H1 (cell line): ENCODE measurements at regions not wholly inside any gene's neighbourhood (a gene's known extent, or its start where the extent isn't known, plus 50 kb on each side); places are given as distances from the start of the nearest gene placed in this dataset.

Experiments
- CTCF ChIA-PET: fragments of 300-600 bp; sonication (Branson Sonifier 250); formaldehyde crosslinking; loops from one replicate; lab custom pipeline; 2021; ENCODE audit not compliant: partially characterized antibody; lab: Charles Lee
- POLR2A ChIA-PET: fragments of 300-600 bp; sonication (Branson Sonifier 250); formaldehyde crosslinking; loops from one replicate; lab custom pipeline; 2021; ENCODE audit warnings: inconsistent platforms; ENCODE audit not compliant: partially characterized antibody; lab: Charles Lee
- DNase-seq, 2 experiments: peaks; one replicate each; pipeline versions ENCODE4 v3.0.0 to v3.0.0-alpha.2; 2010 to 2022; ENCODE audit warnings: low spot score in 2 of 2, low read depth in 1 of 2, mixed read lengths in 1 of 2
- FAIRE-seq: peaks from 2 replicates; lab custom pipeline; 2011; peaks lifted over from hg19 to GRCh38; lab: Jason Lieb, UNC
- H2AFZ ChIP-seq: 2 replicates; pipeline ENCODE4 v1.8.1; 2012; ENCODE audit warnings: low read length, inconsistent platforms
- H2AK5ac ChIP-seq: 2 replicates; pipeline ENCODE4 v1.6.1; 2013; ENCODE audit warnings: low read depth, low read length
- H2BK120ac ChIP-seq: replicated peaks from 2 replicates; pipeline ENCODE3; 2013; ENCODE audit warnings: low read depth, low read length, inconsistent platforms
- H2BK12ac ChIP-seq: 2 replicates; pipeline ENCODE4 v1.6.1; 2013; ENCODE audit warnings: low read depth, low read length
- H2BK15ac ChIP-seq: 2 replicates; pipeline ENCODE4 v1.6.1; 2013; ENCODE audit warnings: low read length
- H2BK20ac ChIP-seq: 2 replicates; pipeline ENCODE4 v1.6.1; 2013; ENCODE audit warnings: low read length
- H2BK5ac ChIP-seq: 2 replicates; pipeline ENCODE4 v1.6.1; 2013; ENCODE audit warnings: low read depth, low read length
- H3K14ac ChIP-seq: 2 replicates; pipeline ENCODE4 v1.6.1; 2013; ENCODE audit warnings: inconsistent platforms; ENCODE audit not compliant: insufficient read length
- H3K18ac ChIP-seq: 2 replicates; pipeline ENCODE4 v1.6.1; 2013; ENCODE audit warnings: low read length; ENCODE audit errors: extremely low read depth
- H3K23ac ChIP-seq: 2 replicates; pipeline ENCODE4 v1.6.1; 2013; ENCODE audit warnings: inconsistent platforms; ENCODE audit not compliant: insufficient read length
- H3K23me2 ChIP-seq: 2 replicates; pipeline ENCODE4 v1.6.1; 2013; ENCODE audit warnings: low read depth, low read length
- H3K27ac ChIP-seq: 2 replicates; pipeline ENCODE4 v1.6.1; 2011; ENCODE audit warnings: low read depth, low read length, inconsistent platforms
- H3K27me3 ChIP-seq, 4 experiments: replicated peaks in 1 of 4; 1 replicate in 1 of 4; 2 replicates in 3 of 4; pipeline versions ENCODE4 v1.6.1 to v1.8.1; 2011 to 2013; ENCODE audit warnings: low read length in 3 of 4, mild to moderate bottlenecking in 3 of 4, inconsistent platforms in 2 of 4, mixed read lengths in 2 of 4, moderate library complexity in 1 of 4; ENCODE audit not compliant: control insufficient read depth in 3 of 4, insufficient read depth in 3 of 4; ENCODE audit errors: extremely low read depth in 1 of 4
- H3K36me3 ChIP-seq, 4 experiments: 2 replicates each; pipeline versions ENCODE4 v1.6.1 to v1.8.1; 2011 to 2013; ENCODE audit warnings: mild to moderate bottlenecking in 4 of 4, low read length in 3 of 4, moderate library complexity in 2 of 4, control low read depth in 1 of 4, inconsistent platforms in 1 of 4; ENCODE audit not compliant: insufficient read depth in 4 of 4, control insufficient read depth in 2 of 4
- H3K4ac ChIP-seq: replicated peaks from 2 replicates; pipeline ENCODE3; 2013; ENCODE audit warnings: low read length, low read depth, mixed read lengths, inconsistent platforms; ENCODE audit not compliant: insufficient read length
- H3K4me1 ChIP-seq, 4 experiments: replicated peaks in 1 of 4; 1 replicate in 1 of 4; 2 replicates in 3 of 4; pipeline versions ENCODE4 v1.6.1 to v1.8.1; 2011 to 2013; ENCODE audit warnings: low read length in 3 of 4, inconsistent platforms in 2 of 4, mixed read lengths in 1 of 4; ENCODE audit not compliant: insufficient read depth in 4 of 4, control insufficient read depth in 3 of 4
- H3K4me2 ChIP-seq, 2 experiments: 2 replicates each; pipeline versions ENCODE4 v1.6.1 to v1.8.1; 2011 to 2013; ENCODE audit warnings: low read depth in 2 of 2, low read length in 2 of 2, control low read depth in 1 of 2, inconsistent platforms in 1 of 2, mild to moderate bottlenecking in 1 of 2; ENCODE audit not compliant: insufficient read depth in 1 of 2
- H3K4me3 ChIP-seq, 4 experiments: fragments of 200-600, 300-600 bp in 1 of 4; sonication (generic), shearing (Covaris generic), sonication (Bioruptor Twin) in 1 of 4; 2 replicates each; pipeline versions ENCODE4 v1.5.1 to v1.8.1; 2011 to 2016; ENCODE audit warnings: low read length in 4 of 4, low read depth in 3 of 4, control low read depth in 2 of 4, inconsistent platforms in 2 of 4, mild to moderate bottlenecking in 2 of 4, mixed read lengths in 1 of 4, moderate library complexity in 1 of 4; ENCODE audit not compliant: insufficient read depth in 2 of 4; ENCODE audit errors: extremely low read depth in 1 of 4
- H3K56ac ChIP-seq: replicated peaks from 2 replicates; pipeline ENCODE3; 2013; ENCODE audit warnings: low read depth, mild to moderate bottlenecking, mixed read lengths, low read length, inconsistent platforms; ENCODE audit not compliant: insufficient read length
- H3K79me1 ChIP-seq: 2 replicates; pipeline ENCODE4 v1.6.1; 2013; ENCODE audit warnings: low read depth, low read length, control low read depth
- H3K79me2 ChIP-seq, 2 experiments: 2 replicates each; pipeline versions ENCODE4 v1.6.1 to v1.8.1; 2012 to 2013; ENCODE audit warnings: low read length in 2 of 2, mild to moderate bottlenecking in 2 of 2, inconsistent platforms in 1 of 2; ENCODE audit not compliant: insufficient read depth in 2 of 2, control insufficient read depth in 1 of 2
- H3K9ac ChIP-seq, 4 experiments: replicated peaks in 1 of 4; 1 replicate in 1 of 4; 2 replicates in 3 of 4; pipeline versions ENCODE4 v1.6.1 to v1.8.1; 2011 to 2013; ENCODE audit warnings: low read depth in 3 of 4, low read length in 3 of 4, control low read depth in 2 of 4, mild to moderate bottlenecking in 2 of 4, moderate library complexity in 2 of 4, inconsistent platforms in 1 of 4; ENCODE audit errors: extremely low read depth in 1 of 4
- H3K9me3 ChIP-seq, 2 experiments: 2 replicates each; pipeline versions ENCODE4 v1.6.1 to v1.8.1; 2012 to 2013; ENCODE audit warnings: mild to moderate bottlenecking in 2 of 2, moderate library complexity in 2 of 2, control low read depth in 1 of 2, inconsistent platforms in 1 of 2, low read depth in 1 of 2, low read length in 1 of 2, mixed read lengths in 1 of 2; ENCODE audit not compliant: insufficient read depth in 2 of 2
- H4K20me1 ChIP-seq, 2 experiments: replicated peaks in 1 of 2; 2 replicates each; pipeline versions ENCODE3 to v1.8.1; 2011 to 2013; ENCODE audit warnings: inconsistent platforms in 2 of 2, low read length in 2 of 2, mild to moderate bottlenecking in 1 of 2; ENCODE audit not compliant: insufficient read depth in 2 of 2, control insufficient read depth in 1 of 2
- H4K5ac ChIP-seq: 2 replicates; pipeline ENCODE4 v1.6.1; 2013; ENCODE audit warnings: low read length, low read depth, mixed read lengths, inconsistent platforms; ENCODE audit not compliant: insufficient read length
- H4K8ac ChIP-seq: 2 replicates; pipeline ENCODE4 v1.8.0; 2013; ENCODE audit warnings: mild to moderate bottlenecking, moderate library complexity, low read length, inconsistent platforms; ENCODE audit not compliant: insufficient read depth; ENCODE audit errors: extremely low read depth
- H4K91ac ChIP-seq: replicated peaks from 2 replicates; pipeline ENCODE3; 2013; ENCODE audit warnings: low read length, mixed read lengths, inconsistent platforms; ENCODE audit not compliant: insufficient read length
- CEBPB ChIP-seq: IDR thresholded peaks from 2 replicates; pipeline ENCODE4 v1.6.1; 2012; ENCODE audit warnings: low read depth, low read length
- CREB1 ChIP-seq: IDR thresholded peaks from 2 replicates; pipeline ENCODE4 v1.6.1; 2012; ENCODE audit warnings: inconsistent platforms
- HDAC2 ChIP-seq, 2 experiments: fragments of 300-600 bp in 1 of 2; sonication (generic) in 1 of 2; IDR thresholded peaks; 2 replicates each; pipeline ENCODE4 v1.6.1; 2011 to 2012; ENCODE audit warnings: low read depth in 2 of 2, low read length in 2 of 2, mild to moderate bottlenecking in 2 of 2, moderate library complexity in 2 of 2, borderline replicate concordance in 1 of 2, inconsistent platforms in 1 of 2
- KDM1A ChIP-seq: fragments of 200-600, 300-600 bp; sonication (generic); IDR thresholded peaks from 2 replicates; pipeline ENCODE4 v1.7.1; 2016; ENCODE audit warnings: mild to moderate bottlenecking, low read length, borderline replicate concordance
- NRF1 ChIP-seq: IDR thresholded peaks from 2 replicates; pipeline ENCODE4 v1.6.1; 2011; ENCODE audit warnings: mild to moderate bottlenecking, low read depth, low read length, improper control_type of control experiment
- RFX5 ChIP-seq: IDR thresholded peaks from 2 replicates; pipeline ENCODE4 v1.6.1; 2011; ENCODE audit warnings: low read depth, low read length, improper control_type of control experiment, borderline replicate concordance
- RXRA ChIP-seq: IDR thresholded peaks from 2 replicates; pipeline ENCODE4 v1.6.1; 2011; ENCODE audit warnings: low read depth, mild to moderate bottlenecking, low read length, moderate library complexity; ENCODE audit not compliant: insufficient read depth
- SAP30 ChIP-seq: fragments of 300-600 bp; sonication (generic); IDR thresholded peaks from 2 replicates; pipeline ENCODE4 v1.7.1; 2012; ENCODE audit warnings: low read length, moderate library complexity, mild to moderate bottlenecking, inconsistent platforms; ENCODE audit not compliant: insufficient read depth, insufficient replicate concordance
- SIRT6 ChIP-seq: IDR thresholded peaks from one replicate; pipeline ENCODE4 v1.7.1; 2012; ENCODE audit warnings: low read length, inconsistent platforms
- SIX5 ChIP-seq: IDR thresholded peaks from 2 replicates; pipeline ENCODE4 v1.6.1; 2011; ENCODE audit warnings: mild to moderate bottlenecking, low read depth, low read length
- SP2 ChIP-seq: IDR thresholded peaks from 2 replicates; pipeline ENCODE4 v1.6.1; 2012; ENCODE audit warnings: mild to moderate bottlenecking, low read length, inconsistent platforms
- WGBS, 2 experiments: shearing (Covaris generic) in 1 of 2; methylation state at CpG; one replicate each; pipeline versions ENCODE4 v1.1.6 to v1.1.7; 2013 to 2015; ENCODE audit warnings: low lambda C conversion rate in 2 of 2, mixed read lengths in 2 of 2, inconsistent platforms in 1 of 2, low coverage in 1 of 2, missing lambda C conversion rate in 1 of 2; ENCODE audit not compliant: insufficient replicate concordance in 2 of 2, insufficient coverage in 1 of 2, insufficient read length in 1 of 2; ENCODE audit errors: extremely low coverage in 1 of 2, missing lambda C conversion rate in 1 of 2; 5-methylcytosine and 5-hydroxymethylcytosine counted together
- TF ChIP-seq, protein P1 (sequence below): IDR thresholded peaks from 2 replicates; pipeline ENCODE4 v1.6.1; 2012; ENCODE audit warnings: inconsistent platforms

DNA sequence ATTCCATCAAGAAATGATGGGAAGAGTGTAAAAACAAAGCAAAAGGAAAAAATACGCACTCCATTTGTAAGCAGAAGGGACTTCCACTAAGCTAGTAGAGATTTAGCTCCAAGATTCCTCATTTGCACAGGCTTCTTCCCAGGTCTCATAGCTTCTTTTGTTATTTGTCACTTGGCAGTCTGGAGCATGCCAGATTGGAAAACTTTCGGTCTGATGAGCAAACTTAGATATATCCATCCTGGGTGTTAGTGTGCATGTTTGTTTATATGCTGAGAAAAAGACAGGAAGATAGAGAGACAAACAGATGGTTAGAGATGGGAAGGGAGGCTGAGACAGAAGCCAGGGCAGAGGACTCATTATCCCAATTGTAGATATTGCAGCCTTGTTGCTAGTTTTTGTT, 1644.5 kb upstream of the NUDT12 start:
- no peak overlapping the region for H3K14ac ChIP-seq
- no peak overlapping the region for H3K18ac ChIP-seq
- 100% methylated on average over 2 of the region's 2 CpGs; no CpG with 5 or more reads in 1 of the 2 experiments for WGBS, 2 experiments
- no peak overlapping the region for H4K91ac ChIP-seq
- POLR2A ChIA-PET, result no interaction called here
- no peak overlapping the region for H3K56ac ChIP-seq
- no peak overlapping the region for H2BK120ac ChIP-seq
- H3K27me3 ChIP-seq, result no peaks in the 10 kb centered on the region
- H3K23me2 ChIP-seq, result no peaks in the 10 kb centered on the region
- DNase-seq, result no peak
- H2BK15ac ChIP-seq, result no peak overlapping the region
- H2BK20ac ChIP-seq, result no peak overlapping the region
- no peak overlapping the region; the same call in 1 of the 2 replicates for H2AFZ ChIP-seq
- H2AK5ac ChIP-seq, result no peak overlapping the region
- no peak overlapping the region for H3K27ac ChIP-seq
- CTCF ChIA-PET, result interaction anchor here (1.2 kb wide), 1 partner anchor 14 kb away, joined by 3 read pairs; no protein-coding TSS in a partner anchor
- no peak overlapping the region for H3K4me3 ChIP-seq
- H3K4ac ChIP-seq, result no peak overlapping the region
- H3K79me2 ChIP-seq, result no peaks in the 10 kb centered on the region
- TF ChIP-seq SIRT6 (no peak), KDM1A (no peak), HDAC2 (IDR thresholded peaks at IDR 0.05; ENCODE audit: borderline replicate concordance in 1 of 2, low read depth in 2 of 2, low read length in 2 of 2) (no peak), CEBPB (no peak), RFX5 (no peak), SIX5 (no peak), SP2 (no peak), CREB1 (no peak), SAP30 (no peak), NRF1 (no peak), RXRA (no peak)
- TF ChIP-seq, protein P1, sequence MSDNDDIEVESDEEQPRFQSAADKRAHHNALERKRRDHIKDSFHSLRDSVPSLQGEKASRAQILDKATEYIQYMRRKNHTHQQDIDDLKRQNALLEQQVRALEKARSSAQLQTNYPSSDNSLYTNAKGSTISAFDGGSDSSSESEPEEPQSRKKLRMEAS, result no peak
- TF ChIP-seq, all 59 proteins: peak for 0
- no peaks in the 10 kb centered on the region for H4K20me1 ChIP-seq
- H2BK12ac ChIP-seq, result no peak overlapping the region
- no peak overlapping the region for H3K23ac ChIP-seq
- no peaks in the 10 kb centered on the region for H3K79me1 ChIP-seq
- H4K8ac ChIP-seq, result no peak overlapping the region
- H4K5ac ChIP-seq, result no peak overlapping the region
- no peak overlapping the region for H3K4me2 ChIP-seq
- no peaks in the 10 kb centered on the region for H3K36me3 ChIP-seq
- no peak overlapping the region for H2BK5ac ChIP-seq
- FAIRE-seq, result no peak
- no peaks in the 10 kb centered on the region for H3K9me3 ChIP-seq
- no peaks in the 10 kb centered on the region for H3K4me1 ChIP-seq
- no peak overlapping the region for H3K9ac ChIP-seq
